ENCODE measurements at regions not wholly inside any gene's neighbourhood (a gene's known extent, or its start where the extent isn't known, plus 50 kb on each side); places are given as distances from the start of the nearest gene placed in this dataset.
A peak's percentile ranks its signal among the peaks of the same experiment; 100 is the strongest.

DNA sequence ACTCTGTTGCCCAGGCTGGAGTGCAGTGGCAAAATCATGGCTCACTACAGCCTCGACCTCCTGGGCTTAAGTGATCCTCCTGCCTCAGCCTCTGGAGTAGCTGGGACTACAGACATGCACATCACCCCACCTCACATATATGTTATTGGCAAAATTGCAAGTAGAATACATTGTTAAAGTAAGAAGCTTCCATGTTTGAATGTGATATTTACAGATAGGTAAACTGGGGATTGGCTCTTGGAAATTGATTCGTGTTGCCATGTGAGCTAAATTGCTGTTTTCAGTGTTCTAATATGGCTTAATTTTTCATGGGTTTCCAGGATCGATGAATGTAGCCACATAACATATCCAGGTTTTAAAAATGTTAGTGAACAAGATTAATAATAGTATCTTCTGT is 149.0 kb upstream of the ZNF217 start:
- Histone ChIP-seq H3K4me3 (no peak overlapping the region), H3K4me2 (ENCODE audit: unreplicated experiment) (no peak overlapping the region), H3K79me2 (ENCODE audit: insufficient read depth) (no peaks in the 10 kb centered on the region), H3F3A (ENCODE audit: insufficient read depth) (peaks cover 39% of the 10 kb centered on the region), H3K27ac (no peak overlapping the region), H2AFZ (no peak overlapping the region), H3K27me3 (replicated peaks; ENCODE audit: insufficient read depth) (no peaks in the 10 kb centered on the region), H4K20me1 (ENCODE audit: insufficient read depth) (no peaks in the 10 kb centered on the region), H3K9ac (no peak overlapping the region), H3K4me1 (ENCODE audit: insufficient read depth) (peaks cover 36% of the 10 kb centered on the region), H3K9me2 (ENCODE audit: insufficient read depth) (no peaks in the 10 kb centered on the region), H3K36me3 (ENCODE audit: low read depth) (no peaks in the 10 kb centered on the region), H3K9me3 (ENCODE audit: low read depth) (no peaks in the 10 kb centered on the region)
- WGBS, 2 experiments (ENCODE audit: low coverage in 1 of 2, low lambda C conversion rate in 2 of 2, missing lambda C conversion rate in 2 of 2) = 78 to 82% methylated on average over 3 of the region's 3 CpGs
- no peak for TF ChIP-seq EZH2phosphoT487 (IDR thresholded peaks at IDR 0.05; ENCODE audit: insufficient read depth, low read depth)
- TF ChIP-seq EZH2 (IDR thresholded peaks at IDR 0.05; ENCODE audit: insufficient read depth, poor library complexity, severe bottlenecking) = no peak
- no peak for DNase-seq
- in situ Hi-C loops (cut with MboI) = no loop called here

DNA sequence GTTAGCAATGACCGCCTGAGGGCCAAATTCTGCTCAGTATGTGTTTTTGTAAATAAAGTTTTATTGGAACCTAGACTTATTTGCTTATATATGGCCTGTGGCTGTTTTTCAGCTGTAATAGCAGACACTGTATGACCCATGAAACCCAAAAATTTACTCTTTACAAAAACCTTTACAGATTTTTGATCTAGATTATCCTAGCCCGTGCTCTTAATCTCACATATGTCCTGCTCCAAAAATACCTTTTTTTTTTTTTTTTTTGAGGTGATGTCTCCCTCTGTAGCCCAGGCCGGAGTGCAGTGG is 148.0 kb upstream of the ZNF217 start:
- Histone ChIP-seq H3K4me2 (ENCODE audit: unreplicated experiment) (no peak overlapping the region), H3F3A (ENCODE audit: insufficient read depth) (peaks cover 49% of the 10 kb centered on the region), H3K9ac (no peak overlapping the region), H3K27me3 (replicated peaks; ENCODE audit: insufficient read depth) (no peaks in the 10 kb centered on the region), H3K9me2 (ENCODE audit: insufficient read depth) (no peaks in the 10 kb centered on the region), H3K36me3 (ENCODE audit: low read depth) (no peaks in the 10 kb centered on the region), H3K79me2 (ENCODE audit: insufficient read depth) (no peaks in the 10 kb centered on the region), H2AFZ (no peak overlapping the region), H3K27ac (no peak overlapping the region), H4K20me1 (ENCODE audit: insufficient read depth) (no peaks in the 10 kb centered on the region), H3K4me1 (ENCODE audit: insufficient read depth) (peaks cover 46% of the 10 kb centered on the region), H3K9me3 (ENCODE audit: low read depth) (no peaks in the 10 kb centered on the region), H3K4me3 (no peak overlapping the region)
- TF ChIP-seq EZH2phosphoT487 (IDR thresholded peaks at IDR 0.05; ENCODE audit: insufficient read depth, low read depth) = no peak
- TF ChIP-seq EZH2 (IDR thresholded peaks at IDR 0.05; ENCODE audit: insufficient read depth, poor library complexity, severe bottlenecking) = no peak
- WGBS, 2 experiments (ENCODE audit: low coverage in 1 of 2, low lambda C conversion rate in 2 of 2, missing lambda C conversion rate in 2 of 2) = 97 to 100% methylated on average over 3 of the region's 3 CpGs
- no peak for DNase-seq
- in situ Hi-C loops (cut with MboI) = no loop called here

- no peak for TF ChIP-seq EZH2 (IDR thresholded peaks at IDR 0.05; ENCODE audit: insufficient read depth, poor library complexity, severe bottlenecking)
- no peak for TF ChIP-seq EZH2phosphoT487 (IDR thresholded peaks at IDR 0.05; ENCODE audit: insufficient read depth, low read depth)
- WGBS, 2 experiments (ENCODE audit: low coverage in 1 of 2, low lambda C conversion rate in 2 of 2, missing lambda C conversion rate in 2 of 2) = 8% methylated on average over 16 of the region's 16 CpGs
- peak overlapping the region; percentile 88 for H2AFZ ChIP-seq
- peak overlapping the region; percentile 95 for H3K27ac ChIP-seq
- peak overlapping the region; percentile 93 for H3K4me2 ChIP-seq (ENCODE audit: unreplicated experiment)
- H3K27me3 ChIP-seq (replicated peaks; ENCODE audit: insufficient read depth) = no peaks in the 10 kb centered on the region
- H3K9me3 ChIP-seq (ENCODE audit: low read depth) = no peaks in the 10 kb centered on the region
- no peaks in the 10 kb centered on the region for H3K79me2 ChIP-seq (ENCODE audit: insufficient read depth)
- no peaks in the 10 kb centered on the region for H3K9me2 ChIP-seq (ENCODE audit: insufficient read depth)
- peak overlapping the region; percentile 66 for H3K4me3 ChIP-seq
- in situ Hi-C loops (cut with MboI) = no loop called here
- H3K9ac ChIP-seq = peak overlapping the region; percentile 87
- DNase-seq = peak; percentile 70
- peaks cover 62% of the 10 kb centered on the region for H3F3A ChIP-seq (ENCODE audit: insufficient read depth)
- H3K36me3 ChIP-seq (ENCODE audit: low read depth) = no peaks in the 10 kb centered on the region
- H4K20me1 ChIP-seq (ENCODE audit: insufficient read depth) = no peaks in the 10 kb centered on the region
- H3K4me1 ChIP-seq (ENCODE audit: insufficient read depth) = peaks cover 59% of the 10 kb centered on the region
Measured at GRCh38 chr20:53739799-53740785, 146.5 kb upstream of the ZNF217 start.

DNA sequence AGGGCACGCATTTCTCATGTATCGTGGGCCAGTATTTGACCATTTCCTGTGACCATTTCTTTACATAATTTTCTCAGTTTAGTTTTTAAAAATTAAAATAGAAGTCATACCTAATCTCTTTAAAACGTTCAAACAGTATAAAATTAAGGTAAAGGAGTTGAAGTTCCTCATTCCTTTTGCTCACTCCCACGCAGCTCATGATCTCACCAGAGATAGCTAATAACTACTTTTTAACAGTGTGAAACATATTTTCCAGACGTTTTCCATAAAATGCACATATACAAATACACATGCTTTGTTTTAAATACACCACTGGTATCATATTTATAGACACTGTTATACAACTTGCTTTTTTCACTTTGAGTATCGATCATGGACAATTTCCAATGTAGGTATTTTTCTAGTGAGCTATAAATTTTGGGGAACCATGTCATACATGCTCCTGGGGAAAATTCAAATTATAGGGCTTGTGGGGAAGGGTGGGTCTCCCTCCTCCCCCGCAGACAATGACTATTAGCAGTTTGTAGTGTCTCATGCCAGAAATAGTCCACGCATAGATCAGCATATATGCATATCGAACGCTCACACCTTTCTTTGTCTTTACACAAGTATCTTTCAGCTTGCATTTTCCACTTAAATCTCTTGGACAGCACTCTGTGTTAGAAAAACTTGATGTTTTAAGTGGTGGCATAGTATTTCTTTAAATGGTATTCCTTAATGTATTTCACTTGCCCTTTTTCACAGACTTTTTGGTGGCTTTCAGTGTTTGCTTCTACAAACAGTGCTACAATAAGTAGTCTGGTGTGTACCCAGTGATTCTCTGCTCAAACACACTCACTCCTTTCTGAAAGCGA is 145.5 kb upstream of the ZNF217 start:
- WGBS, 2 experiments (ENCODE audit: low coverage in 1 of 2, low lambda C conversion rate in 2 of 2, missing lambda C conversion rate in 2 of 2) = 18 to 24% methylated on average over 11 of the region's 11 CpGs
- no peaks in the 10 kb centered on the region for H3K9me3 ChIP-seq (ENCODE audit: low read depth)
- H3K27ac ChIP-seq = peak overlapping the region; percentile 95
- peak overlapping the region; percentile 88 for H2AFZ ChIP-seq
- H3K36me3 ChIP-seq (ENCODE audit: low read depth) = no peaks in the 10 kb centered on the region
- no peaks in the 10 kb centered on the region for H3K9me2 ChIP-seq (ENCODE audit: insufficient read depth)
- no peaks in the 10 kb centered on the region for H3K27me3 ChIP-seq (replicated peaks; ENCODE audit: insufficient read depth)
- H3K79me2 ChIP-seq (ENCODE audit: insufficient read depth) = no peaks in the 10 kb centered on the region
- H3K4me3 ChIP-seq = peak overlapping the region; percentile 66
- in situ Hi-C loops (cut with MboI) = no loop called here
- H4K20me1 ChIP-seq (ENCODE audit: insufficient read depth) = no peaks in the 10 kb centered on the region
- no peak for TF ChIP-seq EZH2 (IDR thresholded peaks at IDR 0.05; ENCODE audit: insufficient read depth, poor library complexity, severe bottlenecking)
- TF ChIP-seq EZH2phosphoT487 (IDR thresholded peaks at IDR 0.05; ENCODE audit: insufficient read depth, low read depth) = no peak
- peak overlapping the region; percentile 87 for H3K9ac ChIP-seq
- peak; percentile 84 for DNase-seq
- H3K4me1 ChIP-seq (ENCODE audit: insufficient read depth) = peaks cover 69% of the 10 kb centered on the region
- H3F3A ChIP-seq (ENCODE audit: insufficient read depth) = peaks cover 71% of the 10 kb centered on the region
- H3K4me2 ChIP-seq (ENCODE audit: unreplicated experiment) = peak overlapping the region; percentile 93
